WTC11 (cell line): ENCODE measurements at regions not wholly inside any gene's neighbourhood (a gene's known extent, or its start where the extent isn't known, plus 50 kb on each side); places are given as distances from the start of the nearest gene placed in this dataset.

ENCODE experiments used
- ATAC-seq: fragments of 200-7000 bp; cut with Tn5 transposase; 2 replicates; pipeline ENCODE4 v1.10.0; 2021; ENCODE audit warnings: mild to moderate bottlenecking, moderate library complexity
- CTCF ChIA-PET: fragments of 300-600 bp; sonication (Branson Sonifier 250); formaldehyde crosslinking; loops from one replicate; lab custom pipeline; 2021; ENCODE audit warnings: antibody characterized with exemption; lab: Charles Lee
- POLR2A ChIA-PET: fragments of 350-600 bp; sonication (Branson Sonifier 250); formaldehyde crosslinking; loops from one replicate; lab custom pipeline; 2021; ENCODE audit warnings: antibody characterized with exemption; lab: Charles Lee
- DNase-seq: peaks from one replicate; pipeline ENCODE4 v3.0.0; 2021; ENCODE audit warnings: low spot score
- H3K27ac Mint-ChIP-seq: 2 replicates; pipeline ENCODE4 v1.8.0; 2021; ENCODE audit warnings: mixed read lengths
- H3K27me3 Mint-ChIP-seq: 2 replicates; pipeline ENCODE4 v1.8.0; 2021; ENCODE audit warnings: low read depth, mild to moderate bottlenecking, moderate library complexity, mixed read lengths
- H3K36me3 Mint-ChIP-seq: 2 replicates; pipeline ENCODE4 v1.8.0; 2021; ENCODE audit warnings: mixed read lengths
- H3K4me1 Mint-ChIP-seq: 2 replicates; pipeline ENCODE4 v1.8.0; 2022; ENCODE audit warnings: mixed read lengths
- H3K4me3 Mint-ChIP-seq: 2 replicates; pipeline ENCODE4 v1.8.0; 2021; ENCODE audit warnings: mild to moderate bottlenecking, moderate library complexity, mixed read lengths
- H3K9me3 Mint-ChIP-seq: 2 replicates; pipeline ENCODE4 v1.8.0; 2021; ENCODE audit warnings: mixed read lengths
- EMX1 ChIP-seq: fragments of 250-450 bp; sonication (Bioruptor Pico); IDR thresholded peaks from 2 replicates; pipeline ENCODE4 v1.8.0; 2021; ENCODE audit warnings: mild to moderate bottlenecking
- ERG ChIP-seq: fragments of 250-450 bp; sonication (Bioruptor Pico); IDR thresholded peaks from 2 replicates; pipeline ENCODE4 v1.8.0; 2021; ENCODE audit warnings: mild to moderate bottlenecking
- GTF2I ChIP-seq: fragments of 250-450 bp; sonication (Bioruptor Pico); conservative IDR thresholded peaks from 2 replicates; pipeline ENCODE4 v1.4.0; 2021; ENCODE audit warnings: mild to moderate bottlenecking
- JUN ChIP-seq: sonication (generic); formaldehyde crosslinking; IDR thresholded peaks from 2 replicates; pipeline ENCODE4 v1.8.0; 2023; ENCODE audit warnings: mild to moderate bottlenecking, missing genetic modification reagents
- KAT7 ChIP-seq: sonication (generic); formaldehyde crosslinking; IDR thresholded peaks from 2 replicates; pipeline ENCODE4 v1.8.1; 2023; ENCODE audit warnings: missing genetic modification reagents, mild to moderate bottlenecking, borderline replicate concordance
- MLX ChIP-seq: sonication (generic); formaldehyde crosslinking; IDR thresholded peaks from 2 replicates; pipeline ENCODE4 v1.8.1; 2023; ENCODE audit warnings: mild to moderate bottlenecking, missing genetic modification reagents, moderate library complexity
- NR3C1 ChIP-seq: sonication (generic); formaldehyde crosslinking; conservative IDR thresholded peaks from 2 replicates; pipeline ENCODE4 v1.8.1; 2023; ENCODE audit warnings: low read depth, mild to moderate bottlenecking, missing genetic modification reagents
- PRDM15 ChIP-seq: sonication (generic); formaldehyde crosslinking; IDR thresholded peaks from 2 replicates; pipeline ENCODE4 v1.8.0; 2022; ENCODE audit warnings: missing genetic modification reagents
- SMAD4 ChIP-seq: sonication (generic); formaldehyde crosslinking; IDR thresholded peaks from 2 replicates; pipeline ENCODE4 v1.8.0; 2022; ENCODE audit warnings: mild to moderate bottlenecking, missing genetic modification reagents
- ZNF317 ChIP-seq: sonication (generic); formaldehyde crosslinking; IDR thresholded peaks from 2 replicates; pipeline ENCODE4 v1.8.1; 2023; ENCODE audit warnings: low read depth, mild to moderate bottlenecking, moderate library complexity, missing genetic modification reagents, borderline replicate concordance
- ZNF671 ChIP-seq: fragments of 250-450 bp; sonication (Bioruptor Pico); IDR thresholded peaks from 2 replicates; pipeline ENCODE4 v1.8.0; 2021; ENCODE audit warnings: mild to moderate bottlenecking
- TF ChIP-seq, protein P1 (sequence below): fragments of 200-600 bp; IDR thresholded peaks from 2 replicates; pipeline ENCODE4 v1.8.0; 2022; ENCODE audit warnings: antibody characterized with exemption

- no peak for DNase-seq
- H3K4me3 Mint-ChIP-seq = no peak overlapping the region
- H3K27ac Mint-ChIP-seq = no peak overlapping the region
- no peak for TF ChIP-seq GTF2I (CRISPR knock-in tag)
- peak; percentile 44; the same call in 1 of the 2 replicates for TF ChIP-seq PRDM15 (CRISPR knock-in tag)
- TF ChIP-seq, protein P1, sequence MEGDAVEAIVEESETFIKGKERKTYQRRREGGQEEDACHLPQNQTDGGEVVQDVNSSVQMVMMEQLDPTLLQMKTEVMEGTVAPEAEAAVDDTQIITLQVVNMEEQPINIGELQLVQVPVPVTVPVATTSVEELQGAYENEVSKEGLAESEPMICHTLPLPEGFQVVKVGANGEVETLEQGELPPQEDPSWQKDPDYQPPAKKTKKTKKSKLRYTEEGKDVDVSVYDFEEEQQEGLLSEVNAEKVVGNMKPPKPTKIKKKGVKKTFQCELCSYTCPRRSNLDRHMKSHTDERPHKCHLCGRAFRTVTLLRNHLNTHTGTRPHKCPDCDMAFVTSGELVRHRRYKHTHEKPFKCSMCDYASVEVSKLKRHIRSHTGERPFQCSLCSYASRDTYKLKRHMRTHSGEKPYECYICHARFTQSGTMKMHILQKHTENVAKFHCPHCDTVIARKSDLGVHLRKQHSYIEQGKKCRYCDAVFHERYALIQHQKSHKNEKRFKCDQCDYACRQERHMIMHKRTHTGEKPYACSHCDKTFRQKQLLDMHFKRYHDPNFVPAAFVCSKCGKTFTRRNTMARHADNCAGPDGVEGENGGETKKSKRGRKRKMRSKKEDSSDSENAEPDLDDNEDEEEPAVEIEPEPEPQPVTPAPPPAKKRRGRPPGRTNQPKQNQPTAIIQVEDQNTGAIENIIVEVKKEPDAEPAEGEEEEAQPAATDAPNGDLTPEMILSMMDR = no peak
- no peak for TF ChIP-seq SMAD4 (CRISPR knock-in tag)
- TF ChIP-seq, all 79 proteins: peak for 1
- peaks cover 2% of the 10 kb centered on the region; the same call in 1 of the 2 replicates for H3K27me3 Mint-ChIP-seq
- ChIA-PET CTCF (interaction anchor here (0.5 kb wide), 1 partner anchor 95 kb away, joined by 3 read pairs; no protein-coding TSS in a partner anchor), POLR2A (no interaction called here)
- no peak for ATAC-seq
- no peaks in the 10 kb centered on the region for H3K4me1 Mint-ChIP-seq
- H3K9me3 Mint-ChIP-seq = peaks cover 49% of the 10 kb centered on the region
- peaks cover 10% of the 10 kb centered on the region for H3K36me3 Mint-ChIP-seq
Measured at GRCh38 chr1:59193443-59194093, 103.3 kb upstream of the FGGY start.

DNA sequence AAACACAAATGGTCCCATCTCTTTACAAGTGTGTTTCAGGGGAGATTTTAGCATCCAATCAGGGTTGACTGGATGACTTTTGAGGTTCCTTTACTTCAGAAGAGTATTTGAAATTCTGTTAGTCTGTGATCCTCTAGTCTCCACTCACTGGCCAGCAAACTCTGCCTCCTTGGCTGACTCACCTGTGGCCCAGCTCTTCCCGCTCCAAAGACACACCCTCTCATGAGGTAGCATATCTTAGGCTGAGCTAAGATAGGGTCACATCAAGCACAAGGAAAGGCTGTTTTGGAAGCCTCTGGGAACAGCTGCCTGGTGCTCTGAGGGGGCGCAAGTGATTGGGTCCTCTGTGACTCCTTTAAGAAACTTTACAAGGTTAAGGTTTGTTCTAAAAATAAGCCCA lies 102.3 kb upstream of the FGGY start:
- no peak for ATAC-seq
- H3K36me3 Mint-ChIP-seq = peaks cover 10% of the 10 kb centered on the region
- no peak for DNase-seq
- H3K9me3 Mint-ChIP-seq = peaks cover 45% of the 10 kb centered on the region
- peaks cover 2% of the 10 kb centered on the region; the same call in 1 of the 2 replicates for H3K27me3 Mint-ChIP-seq
- CTCF ChIA-PET = no interaction called here
- TF ChIP-seq KAT7 (CRISPR knock-in tag) (no peak), ZNF317 (CRISPR knock-in tag) (no peak)
- no peak overlapping the region for H3K27ac Mint-ChIP-seq
- POLR2A ChIA-PET = no interaction called here
- no peak overlapping the region for H3K4me3 Mint-ChIP-seq
- no peaks in the 10 kb centered on the region; the same call in 1 of the 2 replicates for H3K4me1 Mint-ChIP-seq

DNA sequence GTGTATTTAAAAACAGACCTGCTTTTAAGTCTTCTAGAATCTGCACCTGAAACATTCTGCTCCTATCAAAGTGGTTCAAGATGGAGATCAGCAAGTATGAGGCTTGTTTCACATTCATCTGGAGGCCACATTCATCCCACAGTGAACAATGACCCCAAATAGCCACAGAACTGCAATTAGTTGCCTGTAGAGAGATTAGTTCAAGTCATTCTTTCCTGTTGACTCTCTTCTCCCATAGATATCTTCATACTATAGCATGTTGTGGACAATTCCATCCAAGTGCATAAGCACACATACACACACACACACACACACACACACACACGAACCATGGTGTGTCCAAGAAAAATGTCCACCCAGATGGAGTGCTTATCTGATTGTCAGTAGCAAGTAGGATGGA lies 101.7 kb upstream of the FGGY start:
- Mint-ChIP-seq H3K27ac (no peak overlapping the region), H3K27me3 (peaks cover 2% of the 10 kb centered on the region; the same call in 1 of the 2 replicates), H3K4me3 (no peak overlapping the region), H3K9me3 (peaks cover 40% of the 10 kb centered on the region), H3K4me1 (peaks cover 3% of the 10 kb centered on the region), H3K36me3 (peaks cover 6% of the 10 kb centered on the region)
- no peak for ATAC-seq
- no peak for DNase-seq
- POLR2A ChIA-PET = no interaction called here
- no peak for TF ChIP-seq MLX (CRISPR knock-in tag)
- no peak for TF ChIP-seq ZNF671 (CRISPR knock-in tag)
- no peak for TF ChIP-seq EMX1
- TF ChIP-seq, all 79 proteins: peak for 0
- CTCF ChIA-PET = no interaction called here

GRCh38 chr1:59198564-59198963 lies 98.3 kb upstream of the FGGY start:
- ChIA-PET POLR2A (no interaction called here), CTCF (no interaction called here)
- Mint-ChIP-seq H3K27me3 (no peaks in the 10 kb centered on the region), H3K4me1 (peaks cover 3% of the 10 kb centered on the region), H3K9me3 (peaks cover 10% of the 10 kb centered on the region; the same call in 1 of the 2 replicates), H3K27ac (no peak overlapping the region), H3K4me3 (no peak overlapping the region), H3K36me3 (no peaks in the 10 kb centered on the region)
- TF ChIP-seq NR3C1 (CRISPR knock-in tag) (no peak), JUN (CRISPR knock-in tag) (no peak), ZNF317 (CRISPR knock-in tag) (no peak), ERG (CRISPR knock-in tag) (no peak)
- DNase-seq = no peak
- no peak for ATAC-seq
